HG03135 (cell line): ENCODE measurements at regions not wholly inside any gene's neighbourhood (a gene's known extent, or its start where the extent isn't known, plus 50 kb on each side); places are given as distances from the start of the nearest gene placed in this dataset.
"Not testable (repeated sequence)": the region's sequence is repeated elsewhere in the genome, so short reads cannot be mapped to it uniquely, and the experiment has no call there.

Experiments
- ATAC-seq: cut with Tn5 transposase; IDR thresholded peaks from one replicate; pipeline ENCODE4 v1.9.1; 2021; ENCODE audit warnings: mild to moderate bottlenecking, moderate library complexity; ENCODE audit not compliant: unreplicated experiment

- no peak for ATAC-seq
Observed at GRCh38 chr19:28578786-28579505, 634.0 kb downstream of the UQCRFS1 start.

DNA sequence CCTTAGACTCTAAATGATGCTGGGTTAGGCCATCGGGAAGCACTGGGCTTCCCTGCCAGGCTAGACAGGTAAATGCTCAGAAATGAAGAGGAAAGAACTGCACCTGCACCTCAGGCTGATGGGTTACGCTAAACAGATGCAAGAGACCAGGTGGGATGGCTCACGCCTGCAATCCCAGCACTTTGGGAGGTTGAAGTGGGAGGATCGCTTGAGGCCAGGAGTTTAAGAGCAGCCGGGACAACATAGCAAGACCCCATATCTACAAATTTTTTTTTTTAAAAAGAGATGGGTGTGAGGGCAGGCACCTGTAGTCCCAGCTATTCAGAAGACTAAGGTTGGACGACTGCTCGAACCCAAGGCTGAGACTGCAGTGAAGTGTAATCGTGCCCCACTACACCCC is 634.7 kb downstream of the UQCRFS1 start:
- no peak for ATAC-seq

- no peak for ATAC-seq
Observed at GRCh38 chr19:28577666-28578065, 635.3 kb downstream of the UQCRFS1 start.

- no peak for ATAC-seq
Observed at GRCh38 chr19:28577233-28577632, 635.7 kb downstream of the UQCRFS1 start.

DNA sequence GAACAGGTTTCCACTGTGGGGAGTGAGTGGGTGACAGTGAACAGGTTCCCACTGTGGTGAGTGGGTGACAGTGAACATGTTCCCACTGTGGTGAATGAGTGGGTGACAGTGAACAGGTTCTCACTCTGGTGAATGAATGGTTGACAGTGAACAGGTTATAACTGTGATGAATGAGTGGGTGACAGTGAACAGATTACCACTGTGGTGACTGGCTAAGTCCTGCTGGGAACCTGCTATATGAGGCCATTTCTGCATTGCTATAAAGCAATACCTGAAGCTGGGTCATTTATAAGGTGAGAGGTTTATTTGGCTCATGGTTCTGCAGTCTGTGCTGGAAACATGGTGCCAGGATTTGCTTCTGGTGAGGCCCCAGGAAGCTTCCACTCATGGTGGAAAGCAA is 637.1 kb downstream of the UQCRFS1 start:
- no peak for ATAC-seq

- ATAC-seq: not testable (repeated sequence)
Observed at GRCh38 chr19:28575312-28575711, 637.6 kb downstream of the UQCRFS1 start.

- no peak for ATAC-seq
Observed at GRCh38 chr19:28574212-28574611, 638.7 kb downstream of the UQCRFS1 start.

GRCh38 chr19:28569132-28570131 is 643.5 kb downstream of the UQCRFS1 start:
- no peak for ATAC-seq

GRCh38 chr19:28567834-28568233 is 645.1 kb downstream of the UQCRFS1 start:
- ATAC-seq: no peak

DNA sequence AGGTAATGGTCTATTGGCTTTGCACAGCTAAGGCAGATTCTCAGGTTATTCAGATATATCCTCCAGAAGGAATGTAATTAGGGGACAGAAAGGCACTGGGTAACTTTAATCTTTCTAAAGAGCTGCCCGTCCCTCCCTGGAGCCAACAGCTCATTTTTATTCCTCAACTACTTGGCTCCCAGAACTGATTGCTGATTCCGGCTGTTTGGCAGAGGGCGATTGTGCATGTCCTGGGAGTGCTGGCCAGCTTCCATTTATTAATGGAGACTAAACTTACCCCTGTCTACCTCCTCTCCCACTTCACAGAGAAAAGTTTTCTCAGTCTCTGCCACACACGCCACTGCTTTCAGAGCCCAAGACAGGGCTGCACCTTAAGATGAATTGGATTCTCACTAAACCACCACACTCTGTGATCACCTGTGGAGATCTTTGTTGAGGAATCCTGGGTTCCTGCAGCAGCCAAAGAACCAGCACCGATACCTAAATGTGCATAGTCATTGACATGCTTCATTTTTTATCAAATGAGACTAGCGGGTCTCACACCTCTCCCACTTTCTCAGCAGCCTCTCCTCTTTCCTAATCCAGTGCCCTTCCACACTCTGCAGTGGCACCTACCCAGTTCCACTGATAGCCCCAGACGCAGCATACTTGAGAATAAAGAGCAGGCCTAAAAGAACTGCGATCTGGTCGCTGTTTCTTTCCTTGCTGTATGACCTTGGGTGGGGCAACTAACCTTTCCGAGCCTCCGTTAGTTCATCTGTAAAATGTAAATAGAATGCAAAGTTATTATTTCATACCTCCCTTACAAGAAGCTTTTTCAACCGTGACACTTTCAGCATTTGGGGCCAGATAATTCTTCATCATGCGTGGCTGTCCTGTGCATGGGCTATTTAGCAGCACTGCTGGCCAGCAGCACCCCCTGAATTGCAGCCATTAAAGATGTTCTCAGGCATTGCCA is 648.7 kb downstream of the UQCRFS1 start:
- ATAC-seq: no peak

DNA sequence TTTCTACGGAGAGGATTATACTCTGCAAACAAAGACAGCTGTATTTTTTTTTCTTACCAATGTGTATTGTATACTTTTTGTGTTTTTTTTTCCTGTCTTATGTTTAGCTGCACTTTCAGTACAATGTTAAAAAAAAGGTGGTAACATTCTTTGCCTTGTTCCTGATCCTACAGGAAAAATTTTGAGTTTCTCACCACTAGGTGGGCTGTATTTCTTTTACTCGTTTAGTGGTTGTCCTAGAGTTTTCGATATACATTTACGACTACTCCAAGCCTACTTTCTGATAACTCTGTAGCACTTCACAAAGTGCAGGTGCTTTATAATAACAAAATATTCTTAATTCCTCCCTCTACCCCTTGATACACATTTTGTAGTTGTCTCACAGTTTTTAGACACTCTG is 652.2 kb downstream of the UQCRFS1 start:
- ATAC-seq: no peak

DNA sequence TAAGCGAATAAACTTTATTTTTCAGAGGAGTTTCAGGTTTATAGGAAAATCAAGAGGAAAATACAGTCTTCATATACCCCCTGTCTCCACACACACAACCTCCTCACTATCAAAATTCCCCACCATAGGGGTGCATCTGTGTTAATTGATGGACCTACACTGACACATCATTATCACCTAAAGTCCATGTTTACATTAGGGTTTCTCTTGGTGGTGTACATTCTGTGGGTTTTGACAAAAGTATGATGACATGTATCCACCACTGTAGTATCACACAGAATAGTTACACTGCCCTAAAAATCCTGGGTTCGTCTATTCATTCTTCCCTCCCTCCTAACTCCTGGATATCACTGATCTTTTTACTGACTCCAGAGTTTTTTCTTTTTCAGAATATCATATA is 654.2 kb downstream of the UQCRFS1 start:
- ATAC-seq: no peak

GRCh38 chr19:28556371-28556770 is 656.6 kb downstream of the UQCRFS1 start:
- ATAC-seq: no peak

DNA sequence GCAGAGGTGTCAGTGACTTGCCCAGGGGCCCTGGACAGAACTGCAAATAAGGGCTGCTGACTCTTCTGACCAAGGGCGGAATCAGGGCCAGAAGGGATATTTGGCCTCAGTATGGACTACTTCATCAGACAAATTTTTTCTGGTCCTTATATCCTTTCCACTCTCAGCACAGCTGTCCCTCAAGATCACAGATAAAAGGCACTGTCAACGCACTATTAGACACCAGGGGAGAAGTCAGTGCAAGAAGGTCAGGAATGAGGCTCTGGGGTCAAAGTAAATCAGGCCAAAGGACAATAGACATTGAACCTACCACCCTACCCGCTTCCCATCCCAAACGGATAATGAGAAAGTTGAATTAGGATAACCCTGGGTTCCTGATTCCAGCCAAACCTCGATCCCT is 657.6 kb downstream of the UQCRFS1 start:
- ATAC-seq: no peak

DNA sequence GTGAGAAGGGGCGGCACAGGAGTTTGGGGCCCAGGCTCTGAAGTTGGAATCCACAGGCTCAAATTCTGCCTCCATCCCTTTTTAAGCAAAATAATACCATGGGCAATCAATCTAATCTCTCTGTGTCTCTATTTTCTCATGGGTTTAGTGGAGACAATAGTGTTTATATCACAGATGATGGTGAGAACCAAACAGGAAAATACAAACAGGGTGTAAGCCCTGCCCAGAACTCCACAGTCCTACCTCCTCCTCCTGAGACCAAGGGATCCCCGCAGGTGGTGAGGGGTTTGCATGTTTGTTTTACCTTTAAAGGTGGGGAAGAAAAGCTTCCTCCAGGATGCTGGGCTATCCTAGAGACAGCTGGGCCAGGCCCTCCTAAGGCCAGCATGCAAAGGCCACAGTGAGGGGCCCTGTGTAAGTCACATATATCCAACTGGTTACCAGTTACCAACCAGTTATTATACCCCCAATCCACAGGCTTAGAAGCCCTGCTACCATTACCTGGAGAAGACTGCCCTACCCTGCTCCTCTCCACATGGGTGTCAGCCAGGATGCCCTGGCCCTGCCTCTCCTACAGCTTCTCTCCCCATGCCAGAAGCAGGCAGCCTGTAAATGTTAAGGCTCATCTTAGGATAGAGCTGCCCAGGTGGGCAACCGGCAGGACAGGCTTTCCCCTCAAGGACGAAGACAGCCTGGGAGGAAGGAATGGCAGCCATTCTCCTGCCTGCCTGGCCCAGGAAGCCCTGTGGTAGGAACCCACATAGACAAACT is 658.4 kb downstream of the UQCRFS1 start:
- ATAC-seq: no peak

GRCh38 chr19:28553764-28554163 is 659.2 kb downstream of the UQCRFS1 start:
- no peak for ATAC-seq

DNA sequence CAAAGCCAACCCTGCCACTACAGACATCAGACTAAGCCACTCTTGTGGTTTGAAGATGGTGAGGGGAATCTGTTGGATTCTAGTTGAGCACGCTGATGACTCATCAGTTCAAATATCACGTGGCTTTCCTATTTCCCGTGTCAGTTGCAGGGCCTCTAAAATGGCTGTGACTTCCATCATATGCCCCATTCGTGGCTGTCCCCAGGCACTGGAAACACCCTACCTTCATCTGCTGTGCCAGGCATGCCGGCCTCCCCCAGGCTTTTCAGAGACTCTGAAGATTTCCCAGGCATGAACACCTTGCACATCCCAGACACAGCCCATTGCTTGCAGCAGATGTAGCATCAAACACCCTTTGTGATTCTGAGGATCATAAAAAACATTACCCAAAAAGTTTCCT is 659.9 kb downstream of the UQCRFS1 start:
- no peak for ATAC-seq

DNA sequence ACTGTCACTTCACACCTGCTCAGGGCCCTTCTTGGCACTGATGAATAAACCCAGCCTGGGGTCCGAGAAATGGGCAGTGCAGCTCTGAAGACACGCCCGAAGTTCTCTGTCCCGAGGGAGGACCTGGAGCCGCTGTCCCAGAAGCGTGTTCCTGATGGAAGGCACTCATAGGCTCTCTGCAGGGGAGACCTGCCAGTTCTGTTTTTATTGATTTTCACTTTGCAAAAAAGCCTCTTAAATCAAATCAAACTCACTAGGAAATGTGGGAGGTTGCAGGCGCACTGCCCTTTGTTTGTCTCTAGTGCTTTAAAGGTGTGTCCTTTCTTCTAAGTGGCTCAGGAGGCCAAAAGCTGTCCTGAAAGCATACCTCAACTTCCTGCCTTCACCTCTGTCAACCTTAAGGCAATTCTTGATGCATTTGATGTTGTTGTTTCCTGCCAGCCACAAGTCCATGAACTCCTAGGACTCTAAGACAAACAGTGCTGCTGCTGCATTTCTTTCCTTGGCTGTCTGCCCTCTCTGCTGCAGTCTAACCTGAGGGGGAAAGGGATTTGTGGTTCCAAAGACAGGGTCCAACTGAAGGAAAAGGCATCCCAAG is 663.2 kb downstream of the UQCRFS1 start:
- ATAC-seq: no peak

DNA sequence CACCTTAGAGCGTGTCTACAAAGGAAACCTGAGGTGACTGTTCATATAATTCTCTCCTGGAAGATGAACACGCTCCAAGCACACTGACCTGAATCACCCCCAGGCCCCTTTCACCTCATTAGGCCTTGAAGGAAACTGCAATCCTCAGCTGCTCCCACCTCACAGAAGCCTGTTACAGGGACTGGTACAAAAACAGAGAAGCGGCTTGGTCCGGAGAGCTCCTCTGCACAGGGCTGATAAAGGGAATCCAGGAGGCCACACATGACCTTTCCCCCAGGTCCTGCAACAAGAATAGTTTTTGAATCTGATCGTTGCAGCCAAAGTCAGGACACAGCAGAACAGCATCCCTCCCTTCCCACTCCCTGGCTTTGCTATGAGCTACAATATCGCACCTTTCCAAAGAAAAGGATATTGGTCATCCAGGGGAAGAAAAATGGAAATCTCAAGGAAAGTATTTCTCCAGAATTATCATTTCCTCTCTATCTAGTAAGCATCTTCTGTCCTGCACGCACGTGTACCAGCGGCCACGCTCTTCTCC is 666.7 kb downstream of the UQCRFS1 start:
- no peak for ATAC-seq
